Thoracic aorta (tissue), 2 donors: ENCODE measurements at regions not wholly inside any gene's neighbourhood (a gene's known extent, or its start where the extent isn't known, plus 50 kb on each side); places are given as distances from the start of the nearest gene placed in this dataset.

Source experiments
- ATAC-seq: fragments of 150-250 bp; one replicate; pipeline ENCODE4 v1.8.0; 2017; ENCODE audit warnings: low read depth; ENCODE audit not compliant: insufficient number of reproducible peaks, low FRiP score
- DNase-seq: peaks from one replicate; pipeline ENCODE4 v3.0.0-alpha.2; 2020; ENCODE audit warnings: low spot score
- H3K27ac ChIP-seq, 2 donors: fragments of 200-600 bp; sonication (generic); 1 replicate in 1 of 2; 2 replicates in 1 of 2; pipeline ENCODE4 v1.5.1; 2016; ENCODE audit warnings: mild to moderate bottlenecking in 2 of 2, moderate library complexity in 2 of 2
- H3K27me3 ChIP-seq: fragments of 200-600 bp; sonication (generic); replicated peaks from 2 replicates; pipeline ENCODE4 v1.6.0; 2016; ENCODE audit warnings: mild to moderate bottlenecking; ENCODE audit not compliant: insufficient read depth
- H3K36me3 ChIP-seq: fragments of 200-600 bp; sonication (generic); one replicate; pipeline ENCODE4 v1.5.1; 2016
- H3K4me1 ChIP-seq, 2 donors: fragments of 200-600 bp; sonication (generic); 1 replicate in 1 of 2; 2 replicates in 1 of 2; pipeline versions ENCODE4 v1.5.1 to v1.6.0; 2016; ENCODE audit warnings: low read depth in 2 of 2, mild to moderate bottlenecking in 1 of 2; ENCODE audit not compliant: control insufficient read depth in 1 of 2
- H3K4me3 ChIP-seq: fragments of 200-600 bp; sonication (generic); 2 replicates; pipeline ENCODE4 v1.5.1; 2016; ENCODE audit warnings: mild to moderate bottlenecking
- H3K9me3 ChIP-seq: fragments of 200-600 bp; sonication (generic); 2 replicates; pipeline ENCODE4 v1.5.1; 2016
- TF ChIP-seq, protein P1 (sequence below): fragments of 200-600 bp; sonication (generic); IDR thresholded peaks from one replicate; pipeline ENCODE4 v1.5.1; 2019; ENCODE audit warnings: antibody characterized with exemption

DNA sequence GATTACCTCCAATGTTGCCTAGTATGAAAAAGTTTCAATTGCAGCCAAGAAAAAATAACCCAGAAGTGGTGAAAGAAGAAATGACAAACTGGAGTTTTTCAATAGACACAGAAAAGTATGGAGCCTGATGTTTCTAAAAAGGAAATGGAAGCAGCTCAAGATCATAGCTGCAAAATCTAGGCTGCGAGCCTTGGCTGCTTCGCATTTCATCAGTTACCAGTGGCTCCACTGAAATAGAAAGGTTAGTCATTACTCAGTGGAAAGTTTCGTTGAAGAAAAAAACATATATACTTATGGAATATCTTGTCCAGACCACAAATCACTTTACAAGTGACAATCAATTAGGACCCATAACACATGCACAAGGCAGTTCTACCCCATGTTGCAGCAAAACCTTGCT, 206.8 kb upstream of the SOX9 start:
- ATAC-seq (no peak), DNase-seq (no peak)
- no peak overlapping the region for H3K27ac ChIP-seq
- TF ChIP-seq, protein P1, sequence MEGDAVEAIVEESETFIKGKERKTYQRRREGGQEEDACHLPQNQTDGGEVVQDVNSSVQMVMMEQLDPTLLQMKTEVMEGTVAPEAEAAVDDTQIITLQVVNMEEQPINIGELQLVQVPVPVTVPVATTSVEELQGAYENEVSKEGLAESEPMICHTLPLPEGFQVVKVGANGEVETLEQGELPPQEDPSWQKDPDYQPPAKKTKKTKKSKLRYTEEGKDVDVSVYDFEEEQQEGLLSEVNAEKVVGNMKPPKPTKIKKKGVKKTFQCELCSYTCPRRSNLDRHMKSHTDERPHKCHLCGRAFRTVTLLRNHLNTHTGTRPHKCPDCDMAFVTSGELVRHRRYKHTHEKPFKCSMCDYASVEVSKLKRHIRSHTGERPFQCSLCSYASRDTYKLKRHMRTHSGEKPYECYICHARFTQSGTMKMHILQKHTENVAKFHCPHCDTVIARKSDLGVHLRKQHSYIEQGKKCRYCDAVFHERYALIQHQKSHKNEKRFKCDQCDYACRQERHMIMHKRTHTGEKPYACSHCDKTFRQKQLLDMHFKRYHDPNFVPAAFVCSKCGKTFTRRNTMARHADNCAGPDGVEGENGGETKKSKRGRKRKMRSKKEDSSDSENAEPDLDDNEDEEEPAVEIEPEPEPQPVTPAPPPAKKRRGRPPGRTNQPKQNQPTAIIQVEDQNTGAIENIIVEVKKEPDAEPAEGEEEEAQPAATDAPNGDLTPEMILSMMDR: no peak
- no peak overlapping the region for H3K4me3 ChIP-seq
- H3K27me3 ChIP-seq: no peaks in the 10 kb centered on the region
- no peaks in the 10 kb centered on the region for H3K9me3 ChIP-seq
- H3K36me3 ChIP-seq: no peaks in the 10 kb centered on the region
- no peaks in the 10 kb centered on the region for H3K4me1 ChIP-seq

DNA sequence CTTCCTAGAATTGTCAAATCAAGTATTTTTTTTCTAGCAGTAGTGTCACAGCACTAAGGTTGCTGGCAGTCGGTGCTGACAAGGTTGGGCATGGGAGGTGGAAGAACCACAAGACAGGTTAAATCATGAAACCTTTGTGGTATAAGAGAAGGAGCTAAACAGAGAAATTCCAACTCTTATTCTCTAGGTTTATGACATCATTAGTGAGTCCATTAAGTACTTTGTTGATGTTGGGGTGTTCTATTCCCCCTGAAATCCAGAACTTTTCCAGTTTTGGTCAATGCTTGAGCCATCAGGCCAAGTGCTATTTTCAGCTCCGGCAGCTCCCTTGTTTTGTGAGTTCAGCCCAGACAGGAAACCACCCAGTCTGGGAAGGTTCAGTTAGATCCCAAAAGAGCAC, 206.0 kb upstream of the SOX9 start:
- Histone ChIP-seq H3K27me3 (no peaks in the 10 kb centered on the region), H3K9me3 (no peaks in the 10 kb centered on the region), H3K36me3 (no peaks in the 10 kb centered on the region), H3K4me3 (no peak overlapping the region), H3K27ac (no peak overlapping the region), H3K4me1 (no peaks in the 10 kb centered on the region)
- no peak for DNase-seq
- no peak for ATAC-seq
- TF ChIP-seq, protein P1: no peak

DNA sequence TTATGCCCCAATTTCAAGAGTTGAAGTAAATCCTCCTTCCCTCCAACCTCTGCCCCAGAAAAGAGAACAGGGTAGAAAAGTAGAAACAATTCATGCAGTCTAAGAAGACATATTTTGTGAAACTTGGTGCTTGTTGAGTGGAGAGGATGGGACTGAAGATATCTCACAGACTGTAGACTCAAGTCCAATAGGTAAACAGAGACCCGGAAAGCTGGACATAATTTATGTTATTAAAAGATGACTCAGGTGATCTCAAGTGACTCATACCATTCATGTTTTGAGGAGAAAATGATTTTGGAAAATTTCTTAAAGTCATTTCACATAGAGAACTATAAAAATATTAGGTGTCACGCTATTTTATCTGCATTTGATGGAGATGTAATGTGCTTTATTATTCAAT, 203.1 kb upstream of the SOX9 start:
- Histone ChIP-seq H3K9me3 (no peaks in the 10 kb centered on the region), H3K27me3 (no peaks in the 10 kb centered on the region), H3K36me3 (no peaks in the 10 kb centered on the region), H3K27ac (no peak overlapping the region), H3K4me3 (no peak overlapping the region), H3K4me1 (no peaks in the 10 kb centered on the region)
- ATAC-seq (no peak), DNase-seq (no peak)
- TF ChIP-seq, protein P1: no peak

DNA sequence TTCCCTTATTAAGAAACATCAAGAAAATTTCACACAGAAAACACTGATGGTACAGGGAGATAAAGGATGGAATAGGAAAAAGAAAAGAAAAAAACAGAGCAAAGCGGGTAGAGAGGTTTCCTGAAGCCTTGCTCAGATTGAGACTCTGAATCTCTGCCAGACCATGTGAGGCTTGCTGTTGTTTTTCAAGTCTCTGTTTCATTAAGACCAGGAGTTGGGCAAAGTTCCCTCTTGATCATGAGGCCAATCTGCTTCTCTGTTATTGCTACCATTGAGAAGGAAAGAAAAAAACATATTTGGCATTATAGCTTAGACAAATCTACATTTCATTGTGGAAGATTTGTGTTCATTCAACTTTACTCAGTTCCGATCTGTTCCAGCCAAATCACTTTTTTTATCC, 201.6 kb upstream of the SOX9 start:
- no peaks in the 10 kb centered on the region for H3K4me1 ChIP-seq
- no peak overlapping the region for H3K27ac ChIP-seq
- no peak for DNase-seq
- no peaks in the 10 kb centered on the region for H3K36me3 ChIP-seq
- no peak overlapping the region for H3K4me3 ChIP-seq
- no peak for ATAC-seq
- TF ChIP-seq, protein P1: no peak
- H3K27me3 ChIP-seq: no peaks in the 10 kb centered on the region
- no peaks in the 10 kb centered on the region for H3K9me3 ChIP-seq

DNA sequence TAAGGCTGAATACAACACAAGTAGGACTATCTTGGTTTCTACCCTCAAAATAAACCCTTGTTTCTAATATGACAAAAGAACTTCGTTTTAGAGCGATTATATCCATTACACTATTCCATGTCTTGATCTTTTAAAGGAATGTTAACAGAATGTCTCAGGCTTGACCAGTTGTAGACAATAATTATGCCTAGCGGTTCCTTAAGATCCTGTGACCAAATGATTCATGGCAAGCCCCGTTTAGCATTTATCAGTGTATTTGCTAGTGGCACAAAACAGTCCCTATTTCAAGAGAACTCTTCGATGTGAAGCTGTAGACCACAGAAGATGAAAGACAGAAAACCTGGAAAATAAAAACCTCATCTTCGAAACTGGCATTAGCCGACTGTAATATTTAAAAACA, 200.9 kb upstream of the SOX9 start:
- TF ChIP-seq, protein P1: no peak
- Histone ChIP-seq H3K4me1 (no peaks in the 10 kb centered on the region), H3K9me3 (no peaks in the 10 kb centered on the region), H3K27ac (no peak overlapping the region), H3K4me3 (no peak overlapping the region), H3K36me3 (no peaks in the 10 kb centered on the region), H3K27me3 (no peaks in the 10 kb centered on the region)
- ATAC-seq (no peak), DNase-seq (no peak)
